ENCODE measurements at regions not wholly inside any gene's neighbourhood (a gene's known extent, or its start where the extent isn't known, plus 50 kb on each side); places are given as distances from the start of the nearest gene placed in this dataset.

- Histone ChIP-seq H3K27ac (ENCODE audit: low read depth in 2 of 2, low read length in 2 of 2) (no peak overlapping the region), H3K4me1 (ENCODE audit: control insufficient read depth in 2 of 2, insufficient read depth in 2 of 2, low read length in 2 of 2) (no peaks in the 10 kb centered on the region), H3K9me3 (ENCODE audit: control insufficient read depth in 2 of 2, low read length in 2 of 2) (no peaks in the 10 kb centered on the region), H3K36me3 (ENCODE audit: control insufficient read depth in 2 of 2, insufficient read depth in 2 of 2, low read length in 2 of 2) (no peaks in the 10 kb centered on the region), H3K4me3 (ENCODE audit: low read length in 2 of 2) (no peak overlapping the region), H3K9ac (ENCODE audit: low read depth in 1 of 2, low read length in 2 of 2) (no peak overlapping the region), H3K27me3 (ENCODE audit: control insufficient read depth in 2 of 2, insufficient read depth in 2 of 2, low read length in 2 of 2) (peaks cover 0 to 7% of the 10 kb centered on the region in 2 donors)
Observed at GRCh38 chr1:30378991-30379581, 344.3 kb downstream of the MATN1 start.

GRCh38 chr1:30378003-30378596, 345.3 kb downstream of the MATN1 start:
- H3K27me3 ChIP-seq (ENCODE audit: control insufficient read depth in 2 of 2, insufficient read depth in 2 of 2, low read length in 2 of 2) = peaks cover 0 to 7% of the 10 kb centered on the region in 2 donors
- no peaks in the 10 kb centered on the region for H3K36me3 ChIP-seq (ENCODE audit: control insufficient read depth in 2 of 2, insufficient read depth in 2 of 2, low read length in 2 of 2)
- no peaks in the 10 kb centered on the region for H3K4me1 ChIP-seq (ENCODE audit: control insufficient read depth in 2 of 2, insufficient read depth in 2 of 2, low read length in 2 of 2)
- H3K9me3 ChIP-seq (ENCODE audit: control insufficient read depth in 2 of 2, low read length in 2 of 2) = no peaks in the 10 kb centered on the region
- no peak overlapping the region for H3K4me3 ChIP-seq (ENCODE audit: low read length in 2 of 2)
- H3K27ac ChIP-seq (ENCODE audit: low read depth in 2 of 2, low read length in 2 of 2) = no peak overlapping the region
- no peak overlapping the region for H3K9ac ChIP-seq (ENCODE audit: low read depth in 1 of 2, low read length in 2 of 2)

GRCh38 chr1:30377230-30378002, 346.0 kb downstream of the MATN1 start:
- no peak overlapping the region for H3K9ac ChIP-seq (ENCODE audit: low read depth in 1 of 2, low read length in 2 of 2)
- H3K36me3 ChIP-seq (ENCODE audit: control insufficient read depth in 2 of 2, insufficient read depth in 2 of 2, low read length in 2 of 2) = no peaks in the 10 kb centered on the region
- H3K4me3 ChIP-seq (ENCODE audit: low read length in 2 of 2) = no peak overlapping the region
- H3K4me1 ChIP-seq (ENCODE audit: control insufficient read depth in 2 of 2, insufficient read depth in 2 of 2, low read length in 2 of 2) = no peaks in the 10 kb centered on the region
- no peak overlapping the region for H3K27ac ChIP-seq (ENCODE audit: low read depth in 2 of 2, low read length in 2 of 2)
- peaks cover 4 to 5% of the 10 kb centered on the region in 2 donors for H3K27me3 ChIP-seq (ENCODE audit: control insufficient read depth in 2 of 2, insufficient read depth in 2 of 2, low read length in 2 of 2)
- no peaks in the 10 kb centered on the region for H3K9me3 ChIP-seq (ENCODE audit: control insufficient read depth in 2 of 2, low read length in 2 of 2)

GRCh38 chr1:30376054-30376697, 347.2 kb downstream of the MATN1 start:
- Histone ChIP-seq H3K9ac (ENCODE audit: low read depth in 1 of 2, low read length in 2 of 2) (no peak overlapping the region), H3K27me3 (ENCODE audit: control insufficient read depth in 2 of 2, insufficient read depth in 2 of 2, low read length in 2 of 2) (peaks cover 2 to 4% of the 10 kb centered on the region in 2 donors), H3K36me3 (ENCODE audit: control insufficient read depth in 2 of 2, insufficient read depth in 2 of 2, low read length in 2 of 2) (no peaks in the 10 kb centered on the region), H3K4me3 (ENCODE audit: low read length in 2 of 2) (no peak overlapping the region), H3K9me3 (ENCODE audit: control insufficient read depth in 2 of 2, low read length in 2 of 2) (no peaks in the 10 kb centered on the region), H3K27ac (ENCODE audit: low read depth in 2 of 2, low read length in 2 of 2) (no peak overlapping the region), H3K4me1 (ENCODE audit: control insufficient read depth in 2 of 2, insufficient read depth in 2 of 2, low read length in 2 of 2) (no peaks in the 10 kb centered on the region)

GRCh38 chr1:30375156-30375555, 348.2 kb downstream of the MATN1 start:
- Histone ChIP-seq H3K9me3 (ENCODE audit: control insufficient read depth in 2 of 2, low read length in 2 of 2) (no peaks in the 10 kb centered on the region), H3K27ac (ENCODE audit: low read depth in 2 of 2, low read length in 2 of 2) (no peak overlapping the region), H3K9ac (ENCODE audit: low read depth in 1 of 2, low read length in 2 of 2) (no peak overlapping the region), H3K27me3 (ENCODE audit: control insufficient read depth in 2 of 2, insufficient read depth in 2 of 2, low read length in 2 of 2) (peaks cover 2 to 4% of the 10 kb centered on the region in 2 donors), H3K36me3 (ENCODE audit: control insufficient read depth in 2 of 2, insufficient read depth in 2 of 2, low read length in 2 of 2) (no peaks in the 10 kb centered on the region), H3K4me3 (ENCODE audit: low read length in 2 of 2) (no peak overlapping the region), H3K4me1 (ENCODE audit: control insufficient read depth in 2 of 2, insufficient read depth in 2 of 2, low read length in 2 of 2) (no peaks in the 10 kb centered on the region)

GRCh38 chr1:30374400-30375070, 348.9 kb downstream of the MATN1 start:
- no peak overlapping the region for H3K9ac ChIP-seq (ENCODE audit: low read depth in 1 of 2, low read length in 2 of 2)
- no peak overlapping the region for H3K4me3 ChIP-seq (ENCODE audit: low read length in 2 of 2)
- H3K27me3 ChIP-seq (ENCODE audit: control insufficient read depth in 2 of 2, insufficient read depth in 2 of 2, low read length in 2 of 2) = peaks cover 2 to 4% of the 10 kb centered on the region in 2 donors
- H3K27ac ChIP-seq (ENCODE audit: low read depth in 2 of 2, low read length in 2 of 2) = no peak overlapping the region
- no peaks in the 10 kb centered on the region for H3K4me1 ChIP-seq (ENCODE audit: control insufficient read depth in 2 of 2, insufficient read depth in 2 of 2, low read length in 2 of 2)
- H3K9me3 ChIP-seq (ENCODE audit: control insufficient read depth in 2 of 2, low read length in 2 of 2) = no peaks in the 10 kb centered on the region
- no peaks in the 10 kb centered on the region for H3K36me3 ChIP-seq (ENCODE audit: control insufficient read depth in 2 of 2, insufficient read depth in 2 of 2, low read length in 2 of 2)

DNA sequence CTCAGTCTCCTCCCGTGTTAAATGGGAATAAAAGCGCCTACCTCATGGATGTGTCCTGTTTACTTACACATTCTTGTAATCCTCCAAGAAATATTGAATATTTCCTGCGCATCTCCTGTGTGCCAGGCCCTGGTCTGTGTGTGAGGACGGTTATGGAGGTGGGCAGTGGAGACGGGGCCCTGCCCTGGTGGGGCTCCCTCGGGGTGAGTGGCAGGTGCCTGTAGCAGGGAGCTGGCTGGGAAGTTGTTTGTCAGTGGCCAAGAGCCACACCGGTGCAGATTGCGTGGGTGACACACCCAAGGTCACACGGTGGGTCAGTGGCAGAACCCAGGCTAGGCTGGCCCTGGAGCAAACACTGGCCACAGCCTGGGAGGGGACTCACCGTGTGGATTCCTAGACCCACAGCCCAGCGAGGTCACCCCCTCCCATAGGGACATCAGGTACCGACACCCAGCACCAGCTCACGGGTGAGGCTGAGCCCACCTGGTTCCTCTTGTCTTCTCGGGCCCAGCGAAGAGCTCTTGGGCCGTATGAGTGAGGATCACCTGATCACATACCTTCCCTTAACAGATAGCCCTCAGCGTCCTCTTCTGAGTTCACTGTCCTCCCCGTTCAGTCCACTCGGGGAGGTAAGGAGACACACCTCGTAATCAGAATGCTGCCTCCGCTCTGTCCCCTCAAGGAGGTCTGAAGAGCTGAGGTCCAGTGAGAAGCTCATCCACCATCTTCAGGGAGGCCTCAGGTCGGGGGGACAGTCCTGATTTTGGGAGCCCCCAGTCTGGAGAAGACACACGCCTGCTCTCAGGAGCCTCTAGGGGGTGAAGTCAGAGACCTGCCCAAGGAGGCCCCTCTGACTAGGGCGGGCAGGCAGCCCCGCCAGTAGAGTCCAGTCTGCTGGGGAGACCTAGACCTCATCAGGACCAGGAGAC, 349.6 kb downstream of the MATN1 start:
- H3K9me3 ChIP-seq (ENCODE audit: control insufficient read depth in 2 of 2, low read length in 2 of 2) = no peaks in the 10 kb centered on the region
- no peaks in the 10 kb centered on the region for H3K36me3 ChIP-seq (ENCODE audit: control insufficient read depth in 2 of 2, insufficient read depth in 2 of 2, low read length in 2 of 2)
- no peak overlapping the region for H3K27ac ChIP-seq (ENCODE audit: low read depth in 2 of 2, low read length in 2 of 2)
- peaks cover 2 to 4% of the 10 kb centered on the region in 2 donors for H3K27me3 ChIP-seq (ENCODE audit: control insufficient read depth in 2 of 2, insufficient read depth in 2 of 2, low read length in 2 of 2)
- H3K4me3 ChIP-seq (ENCODE audit: low read length in 2 of 2) = no peak overlapping the region
- no peaks in the 10 kb centered on the region for H3K4me1 ChIP-seq (ENCODE audit: control insufficient read depth in 2 of 2, insufficient read depth in 2 of 2, low read length in 2 of 2)
- H3K9ac ChIP-seq (ENCODE audit: low read depth in 1 of 2, low read length in 2 of 2) = no peak overlapping the region

GRCh38 chr1:30372792-30373433, 350.5 kb downstream of the MATN1 start:
- Histone ChIP-seq H3K27me3 (ENCODE audit: control insufficient read depth in 2 of 2, insufficient read depth in 2 of 2, low read length in 2 of 2) (peaks cover 2 to 4% of the 10 kb centered on the region in 2 donors), H3K4me1 (ENCODE audit: control insufficient read depth in 2 of 2, insufficient read depth in 2 of 2, low read length in 2 of 2) (no peaks in the 10 kb centered on the region), H3K27ac (ENCODE audit: low read depth in 2 of 2, low read length in 2 of 2) (no peak overlapping the region), H3K4me3 (ENCODE audit: low read length in 2 of 2) (no peak overlapping the region), H3K9me3 (ENCODE audit: control insufficient read depth in 2 of 2, low read length in 2 of 2) (no peaks in the 10 kb centered on the region), H3K9ac (ENCODE audit: low read depth in 1 of 2, low read length in 2 of 2) (no peak overlapping the region), H3K36me3 (ENCODE audit: control insufficient read depth in 2 of 2, insufficient read depth in 2 of 2, low read length in 2 of 2) (no peaks in the 10 kb centered on the region)

Measured in mucosa of rectum (tissue), 2 donors.